ENCODE measurements at regions not wholly inside any gene's neighbourhood (a gene's known extent, or its start where the extent isn't known, plus 50 kb on each side); places are given as distances from the start of the nearest gene placed in this dataset.
A peak's percentile ranks its signal among the peaks of the same experiment; 100 is the strongest.

DNA sequence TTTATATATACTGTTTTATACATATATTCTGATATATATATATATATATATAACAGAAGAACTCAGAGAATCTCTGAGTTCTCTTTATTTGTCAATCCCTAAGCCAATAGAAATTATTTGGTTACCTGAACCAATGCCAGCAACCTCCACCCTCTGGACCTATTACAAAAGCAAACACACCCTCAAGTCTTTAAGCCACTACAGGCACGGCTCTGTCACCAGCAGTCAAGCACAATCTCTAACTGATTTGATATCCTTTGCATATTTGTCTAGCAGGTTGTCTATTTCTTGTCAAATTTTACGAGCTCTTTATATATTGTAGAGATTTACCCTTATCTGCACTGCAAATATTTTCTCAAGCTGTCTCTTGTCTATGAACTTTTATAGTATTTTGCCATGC is 66.6 kb upstream of the TOPAZ1 start:
- Mint-ChIP-seq H3K4me1 (no peaks in the 10 kb centered on the region), H3K27me3 (peaks cover 7 to 31% (median 25%) of the 10 kb centered on the region in 5 donors), H3K9me3 (peaks cover 0 to 6% (median 0%) of the 10 kb centered on the region in 9 donors), H3K27ac (no peak overlapping the region), H3K36me3 (peaks cover 0 to 5% (median 0%) of the 10 kb centered on the region in 3 donors), H3K4me3 (no peak overlapping the region)
- DNase-seq = no peak
- POLR2A ChIA-PET = no interaction called here
- ATAC-seq = no peak

GRCh38 chr3:44179246-44179645 is 62.4 kb upstream of the TOPAZ1 start:
- POLR2A ChIA-PET = no interaction called here
- no peak for DNase-seq
- Mint-ChIP-seq H3K36me3 (no peaks in the 10 kb centered on the region), H3K9me3 (no peaks in the 10 kb centered on the region), H3K4me1 (peaks cover 0 to 4% (median 3%) of the 10 kb centered on the region in 4 donors), H3K27me3 (peaks cover 6 to 25% (median 14%) of the 10 kb centered on the region in 5 donors), H3K4me3 (no peak overlapping the region), H3K27ac (no peak overlapping the region)
- ATAC-seq = no peak

- Mint-ChIP-seq H3K27ac (peak overlapping the region in 1 of 10 donors; percentile 46), H3K4me3 (no peak overlapping the region), H3K27me3 (peaks cover 8 to 37% (median 23%) of the 10 kb centered on the region in 5 donors), H3K4me1 (peaks cover 0 to 5% (median 3%) of the 10 kb centered on the region in 4 donors), H3K9me3 (no peaks in the 10 kb centered on the region), H3K36me3 (no peaks in the 10 kb centered on the region)
- DNase-seq (no peak), ATAC-seq (no peak)
- POLR2A ChIA-PET = no interaction called here
Observed at GRCh38 chr3:44184319-44184953, 57.2 kb upstream of the TOPAZ1 start.

DNA sequence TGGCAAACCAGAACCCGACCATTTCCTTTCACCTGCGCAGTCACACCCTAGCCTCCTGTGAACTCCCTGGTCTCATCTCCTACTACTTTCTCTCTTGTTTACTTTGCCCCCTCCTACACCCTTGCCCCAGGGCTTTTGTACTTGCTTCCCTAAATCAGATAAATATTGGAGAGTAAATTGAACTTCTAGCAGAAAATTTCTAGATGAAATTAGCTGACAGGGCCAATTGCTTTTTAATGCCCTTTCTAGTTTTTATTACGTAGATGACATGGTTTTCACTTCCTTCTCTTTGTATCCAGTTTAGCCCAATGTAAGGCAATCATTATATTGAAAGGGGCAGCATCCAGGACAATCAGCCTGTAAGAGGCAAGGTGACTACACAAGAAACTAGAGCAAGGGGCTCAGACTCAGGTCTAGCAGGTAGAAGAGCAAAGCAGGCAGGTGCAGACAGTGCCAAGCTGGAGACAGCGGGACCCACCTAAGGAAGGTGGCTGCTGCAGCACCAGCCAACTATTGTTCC is 56.2 kb upstream of the TOPAZ1 start:
- Mint-ChIP-seq H3K36me3 (no peaks in the 10 kb centered on the region), H3K9me3 (no peaks in the 10 kb centered on the region), H3K4me3 (no peak overlapping the region), H3K4me1 (peaks cover 0 to 5% (median 3%) of the 10 kb centered on the region in 4 donors), H3K27me3 (peaks cover 9 to 36% (median 25%) of the 10 kb centered on the region in 5 donors), H3K27ac (no peak overlapping the region)
- POLR2A ChIA-PET = no interaction called here
- ATAC-seq = no peak
- DNase-seq = no peak

GRCh38 chr3:44186111-44186672 is 55.5 kb upstream of the TOPAZ1 start:
- POLR2A ChIA-PET = no interaction called here
- DNase-seq (no peak), ATAC-seq (no peak)
- peaks cover 0 to 5% (median 3%) of the 10 kb centered on the region in 4 donors for H3K4me1 Mint-ChIP-seq
- H3K36me3 Mint-ChIP-seq = no peaks in the 10 kb centered on the region
- H3K27me3 Mint-ChIP-seq = peaks cover 7 to 31% (median 24%) of the 10 kb centered on the region in 5 donors
- no peak overlapping the region for H3K4me3 Mint-ChIP-seq
- peaks cover 0 to 1% (median 0%) of the 10 kb centered on the region in 9 donors for H3K9me3 Mint-ChIP-seq
- no peak overlapping the region for H3K27ac Mint-ChIP-seq

GRCh38 chr3:44186712-44187111 is 55.0 kb upstream of the TOPAZ1 start:
- Mint-ChIP-seq H3K36me3 (peaks cover 0 to 2% (median 1%) of the 10 kb centered on the region in 3 donors), H3K4me1 (peaks cover 0 to 5% (median 3%) of the 10 kb centered on the region in 4 donors), H3K27me3 (peaks cover 7 to 27% (median 23%) of the 10 kb centered on the region in 5 donors), H3K9me3 (peaks cover 0 to 4% (median 0%) of the 10 kb centered on the region in 9 donors), H3K4me3 (no peak overlapping the region), H3K27ac (no peak overlapping the region)
- DNase-seq = no peak
- ATAC-seq = no peak
- POLR2A ChIA-PET = no interaction called here

Small RNAs in the stretch of these regions (microRNA-seq; reads per million reads assigned to microRNA genes)
- 8.6 reads per million, percentile 25 among the genes with 10 or more reads in this experiment for gene MIR138-1 (ENCODE audit: borderline microRNAs expressed)
